ENCODE measurements at regions not wholly inside any gene's neighbourhood (a gene's known extent, or its start where the extent isn't known, plus 50 kb on each side); places are given as distances from the start of the nearest gene placed in this dataset.

DNA sequence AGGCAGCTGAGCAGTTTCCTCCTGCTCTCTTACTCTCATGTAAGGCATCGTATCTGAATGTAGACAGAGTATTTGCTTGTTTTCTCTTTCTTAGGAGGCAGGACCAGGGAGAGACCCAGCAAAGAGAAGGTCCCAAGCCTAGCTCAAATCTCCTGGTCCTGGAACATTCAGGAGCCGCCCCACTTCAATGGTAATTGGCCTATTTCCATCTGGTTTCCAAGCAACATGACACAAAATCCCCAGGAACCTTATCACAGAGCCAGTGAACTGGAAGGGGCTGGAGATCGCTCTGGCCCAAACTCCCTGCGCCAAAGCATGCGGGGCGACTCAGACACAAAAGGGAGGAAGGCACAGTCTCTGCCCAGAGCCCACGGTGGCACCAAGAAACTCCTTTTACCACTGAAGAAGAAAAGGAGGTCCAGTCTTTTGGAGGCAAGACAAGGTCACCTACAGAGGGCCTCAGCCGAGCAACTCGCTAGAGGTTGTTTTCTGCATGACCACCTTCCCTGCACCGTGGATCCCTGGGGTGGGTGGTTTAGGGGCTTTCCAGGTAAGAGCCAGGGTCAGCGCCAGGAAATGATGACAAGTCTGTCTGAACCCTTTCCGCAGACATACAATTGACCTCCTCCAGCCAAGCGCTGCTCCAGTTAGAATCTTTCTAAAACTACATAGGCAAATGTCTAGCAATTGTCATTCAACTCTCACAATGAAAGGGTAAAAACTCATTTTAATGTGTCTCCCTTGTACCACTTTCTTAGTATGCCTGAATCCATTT, 394.7 kb downstream of the SOX9 start:
- DNase-seq (ENCODE audit: low read depth in 1 of 2, low spot score in 1 of 2): no peak

DNA sequence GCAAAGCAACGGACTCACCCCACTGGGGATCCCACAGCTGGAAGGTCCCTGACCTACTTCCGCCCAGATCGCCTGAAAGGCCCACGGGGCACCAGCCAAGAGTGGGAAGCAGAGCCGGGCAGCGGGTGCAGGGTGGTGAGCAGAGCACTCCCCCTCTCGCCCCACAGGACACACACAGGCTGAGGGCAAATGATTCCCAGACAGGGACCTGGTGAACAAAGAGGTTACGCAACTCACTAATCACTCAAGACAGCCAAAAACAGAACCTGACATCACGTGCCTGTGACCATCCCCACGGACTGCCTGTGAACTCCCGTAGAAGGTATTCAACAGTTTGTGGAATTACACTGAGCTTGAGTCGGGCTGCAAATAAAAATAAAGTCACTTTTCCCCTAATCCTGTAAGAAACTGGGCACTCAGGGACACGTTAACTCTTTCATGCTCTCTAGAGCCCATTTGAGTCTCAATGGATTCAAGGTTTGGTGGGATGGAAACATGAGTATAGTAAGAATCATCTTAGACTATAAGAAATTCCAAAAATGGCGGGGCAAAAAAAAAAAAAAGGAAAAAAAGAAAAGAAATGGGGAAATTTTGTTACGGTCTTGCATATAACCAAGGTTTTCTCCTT, 396.1 kb downstream of the SOX9 start:
- no peak for DNase-seq (ENCODE audit: low read depth in 1 of 2, low spot score in 1 of 2)

DNA sequence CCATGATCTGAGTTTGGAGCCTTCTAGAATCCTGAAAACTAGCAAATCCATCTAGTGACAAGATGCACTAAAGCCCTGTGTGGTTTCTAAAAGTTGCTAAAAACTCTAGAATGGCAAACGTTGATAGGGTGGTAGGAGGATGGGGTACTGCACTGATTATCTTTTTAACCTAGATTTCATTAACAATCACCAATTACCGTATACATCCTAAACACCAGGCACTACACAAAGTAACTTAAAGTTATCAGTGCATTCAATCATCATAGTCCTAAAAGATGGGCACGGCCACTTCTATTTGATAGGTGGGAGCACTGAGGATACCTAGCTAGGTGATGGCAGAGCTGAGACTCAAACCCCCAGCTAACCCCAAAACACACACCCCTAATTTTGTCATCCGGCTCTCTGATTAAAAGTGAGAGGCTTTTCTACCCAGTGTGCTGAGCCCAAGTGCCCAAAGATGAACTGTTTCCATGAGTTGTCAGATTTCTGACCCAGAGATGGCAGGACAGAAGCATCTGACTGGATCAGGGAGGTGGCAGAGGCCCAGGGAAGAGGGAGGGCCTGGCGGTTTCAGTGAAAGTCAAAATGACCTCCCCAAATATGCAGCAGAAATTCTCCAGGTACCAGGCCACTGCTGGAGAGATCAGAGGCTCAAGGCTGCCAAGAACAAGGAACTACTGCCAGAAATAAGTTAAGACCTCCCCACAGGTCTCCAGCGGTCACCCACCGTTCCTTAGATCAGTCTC, 396.8 kb downstream of the SOX9 start:
- DNase-seq (ENCODE audit: low read depth in 1 of 2, low spot score in 1 of 2): no peak

DNA sequence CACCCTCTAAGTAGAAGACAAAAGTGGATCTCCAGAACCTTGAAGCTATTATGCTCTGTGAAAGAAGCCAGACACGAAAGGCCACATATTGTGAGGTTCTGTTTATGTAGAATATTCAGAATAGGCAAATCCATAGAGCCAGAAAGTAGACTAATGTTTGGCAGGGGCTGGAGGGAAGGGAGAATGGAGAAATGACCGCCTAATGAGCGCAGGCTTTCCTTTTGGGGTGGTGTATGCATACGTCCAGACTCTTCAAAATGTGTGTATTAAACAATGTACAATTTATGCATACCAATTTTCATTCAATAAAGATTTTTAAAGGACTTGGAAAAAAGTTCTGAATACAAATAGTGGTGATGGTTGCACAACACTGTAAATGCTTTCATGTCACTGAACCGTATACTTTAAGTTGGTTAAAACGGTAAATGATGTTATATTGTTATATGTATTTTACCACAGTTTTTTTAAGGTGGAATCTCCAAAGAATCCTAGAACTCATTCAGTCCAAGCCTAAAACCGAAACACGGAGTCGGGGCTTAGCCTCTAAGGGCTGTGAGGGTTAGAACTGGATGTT, 397.4 kb downstream of the SOX9 start:
- no peak for DNase-seq (ENCODE audit: low read depth in 1 of 2, low spot score in 1 of 2)

DNA sequence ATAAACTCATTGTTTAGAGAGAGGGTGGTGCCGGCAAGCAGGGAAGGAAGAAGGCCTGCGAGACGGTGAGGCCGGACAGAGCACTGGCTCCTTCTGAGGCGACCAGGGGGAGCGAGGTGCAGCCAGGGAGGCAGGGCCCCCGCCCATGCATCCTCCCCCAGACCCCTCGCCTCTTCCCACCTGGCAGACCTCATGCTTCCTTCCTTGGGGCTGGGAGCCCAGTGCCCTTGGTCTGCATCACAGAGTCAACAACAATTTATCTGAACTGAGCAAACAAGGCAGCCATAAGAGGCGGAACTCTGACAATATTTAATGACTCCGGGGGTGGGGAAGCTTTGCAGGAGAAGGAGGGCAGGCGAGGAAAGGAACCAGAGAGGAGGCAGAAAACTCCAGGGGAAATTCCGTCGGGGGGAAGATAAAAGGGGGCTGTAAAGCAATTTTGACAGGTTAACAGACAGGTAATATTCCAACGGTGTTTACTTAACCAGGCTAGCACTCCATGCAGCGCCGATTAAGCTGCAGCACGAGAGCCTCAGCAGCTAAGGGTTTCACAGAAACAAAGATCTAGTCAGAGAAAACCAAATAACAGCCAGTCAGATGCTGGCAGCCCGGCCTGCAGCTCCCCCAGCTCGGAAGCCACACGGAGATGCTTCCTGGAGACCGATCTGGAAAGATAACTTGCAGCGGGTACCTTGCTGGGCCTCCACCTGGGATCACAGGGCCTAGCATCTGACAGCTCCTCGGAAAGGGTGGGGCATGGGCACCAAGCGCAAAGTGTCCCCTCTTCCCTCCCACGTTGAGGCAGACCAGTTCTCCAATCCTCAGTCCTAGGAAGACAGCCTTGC, 398.2 kb downstream of the SOX9 start:
- DNase-seq (ENCODE audit: low read depth in 1 of 2, low spot score in 1 of 2): no peak

DNA sequence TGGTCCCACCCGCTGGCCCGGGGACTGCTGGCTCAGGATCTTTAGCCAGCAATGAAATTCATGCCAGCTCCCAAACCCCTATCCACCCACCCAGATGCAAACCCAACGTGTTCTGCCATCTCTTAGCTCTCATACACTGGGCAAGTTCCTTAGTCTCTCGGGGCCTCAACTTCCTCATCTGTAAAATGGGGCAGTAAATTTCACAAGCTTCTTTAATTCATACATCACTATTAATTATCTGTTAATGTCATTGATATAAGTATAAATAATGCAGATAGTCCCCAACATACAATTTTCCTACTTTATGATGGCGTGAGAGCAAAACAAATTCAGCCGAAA, 398.7 kb downstream of the SOX9 start:
- DNase-seq (ENCODE audit: low read depth in 1 of 2, low spot score in 1 of 2): no peak

DNA sequence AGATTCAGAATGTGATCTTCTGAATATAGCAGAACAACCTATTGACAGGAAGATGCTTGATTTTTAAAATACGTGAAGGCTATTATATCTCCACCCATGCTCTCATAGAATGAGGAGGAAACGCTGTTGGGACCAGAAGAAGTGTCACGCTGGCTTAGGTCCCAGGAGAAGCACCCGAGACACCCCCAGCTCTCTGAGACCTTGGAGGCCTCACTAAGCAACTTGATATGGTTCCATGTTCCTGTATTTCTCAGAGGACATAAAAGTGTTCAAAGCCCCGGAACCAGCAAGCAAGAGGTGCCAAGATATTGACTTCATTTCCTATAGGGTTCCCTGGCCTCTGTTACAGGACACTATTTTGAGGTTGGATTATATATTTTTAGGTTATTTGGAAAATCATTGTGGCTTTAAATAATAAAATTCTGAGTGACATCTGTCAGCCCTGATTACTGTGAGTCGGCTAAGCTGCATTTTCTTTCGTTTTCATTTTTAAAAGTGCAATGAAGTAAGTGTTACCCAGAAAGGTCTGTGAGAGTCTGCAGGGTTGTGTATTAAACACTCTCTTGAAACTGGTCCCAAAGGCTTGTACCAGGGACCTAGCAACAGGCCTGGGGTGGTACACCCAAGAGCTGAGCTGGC, 400.0 kb downstream of the SOX9 start:
- no peak for DNase-seq (ENCODE audit: low read depth in 1 of 2, low spot score in 1 of 2)

DNA sequence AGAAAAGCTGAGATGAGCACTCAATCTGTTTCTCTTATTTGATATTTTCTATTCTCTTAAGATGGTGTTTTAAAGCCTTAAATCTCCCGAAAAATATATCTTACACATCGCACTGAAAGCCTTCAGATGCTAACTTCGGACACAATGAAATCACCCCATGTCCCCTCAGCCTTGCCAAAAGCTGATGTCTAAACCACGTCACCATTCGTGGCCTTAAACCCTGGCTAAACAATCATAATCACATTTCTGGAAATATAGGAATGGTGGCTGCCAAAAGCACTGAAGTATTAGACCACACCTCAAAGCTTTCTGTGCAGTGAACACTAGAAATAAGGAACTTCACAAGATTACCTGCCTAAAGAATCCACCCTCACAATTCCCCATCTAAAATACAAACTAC, 402.7 kb downstream of the SOX9 start:
- no peak for DNase-seq (ENCODE audit: low read depth in 1 of 2, low spot score in 1 of 2)

DNA sequence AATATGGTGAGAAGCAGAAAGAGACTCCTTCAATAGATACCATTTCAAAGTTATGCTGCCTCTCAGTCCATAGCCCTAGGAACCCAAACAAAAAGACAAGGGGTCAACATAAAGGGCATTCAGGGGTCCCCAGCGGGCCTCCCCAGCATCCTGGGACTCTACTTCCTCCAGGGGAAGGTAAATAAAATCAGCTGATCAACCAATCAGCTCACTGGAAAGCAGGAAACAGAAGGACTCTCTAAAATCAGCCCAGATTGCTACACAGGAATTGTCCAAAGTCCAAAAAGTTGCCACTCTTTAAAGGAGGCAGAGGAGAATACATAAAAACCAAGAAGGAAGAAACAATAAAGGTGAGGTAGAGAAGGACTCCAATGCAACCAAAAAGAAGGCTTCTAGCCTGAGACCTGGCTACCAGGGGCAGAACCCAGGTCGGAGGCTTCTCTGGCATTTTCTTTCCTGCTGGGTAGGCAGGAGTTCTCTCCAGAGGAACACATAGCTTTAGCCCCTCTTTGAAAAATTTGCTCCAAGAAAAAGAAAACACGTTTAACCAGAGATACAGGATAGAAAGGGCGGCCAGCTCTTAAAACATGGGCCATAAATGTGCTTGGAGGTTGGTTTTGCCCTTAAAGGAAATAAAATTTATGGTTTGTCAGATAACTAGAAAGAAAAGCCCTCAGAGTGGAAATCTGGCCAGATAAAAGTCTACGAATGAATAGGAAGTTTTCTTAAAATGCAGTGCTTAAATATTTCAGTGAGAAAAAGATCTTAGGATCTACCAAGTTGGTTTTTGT, 404.6 kb downstream of the SOX9 start:
- DNase-seq (ENCODE audit: low read depth in 1 of 2, low spot score in 1 of 2): no peak

DNA sequence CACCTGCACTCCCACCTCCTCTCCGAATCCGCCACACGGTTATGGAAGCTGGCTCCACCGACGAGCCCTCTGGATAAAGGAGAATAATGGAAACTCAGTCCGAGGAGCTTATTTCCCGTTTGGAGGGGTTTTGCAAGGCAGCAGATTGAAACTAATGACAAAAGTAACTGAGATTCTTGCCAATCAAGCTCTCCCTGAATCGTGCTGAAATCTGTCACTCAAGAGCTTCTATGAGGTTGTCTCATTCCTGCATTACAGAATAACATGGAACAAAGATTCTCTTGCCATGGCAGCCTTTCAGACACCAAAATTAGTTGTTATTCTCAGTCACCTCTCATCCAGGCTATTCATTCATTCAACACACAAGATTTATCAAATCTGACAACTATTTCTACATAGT, 405.9 kb downstream of the SOX9 start:
- DNase-seq (ENCODE audit: low read depth in 1 of 2, low spot score in 1 of 2): no peak

DNA sequence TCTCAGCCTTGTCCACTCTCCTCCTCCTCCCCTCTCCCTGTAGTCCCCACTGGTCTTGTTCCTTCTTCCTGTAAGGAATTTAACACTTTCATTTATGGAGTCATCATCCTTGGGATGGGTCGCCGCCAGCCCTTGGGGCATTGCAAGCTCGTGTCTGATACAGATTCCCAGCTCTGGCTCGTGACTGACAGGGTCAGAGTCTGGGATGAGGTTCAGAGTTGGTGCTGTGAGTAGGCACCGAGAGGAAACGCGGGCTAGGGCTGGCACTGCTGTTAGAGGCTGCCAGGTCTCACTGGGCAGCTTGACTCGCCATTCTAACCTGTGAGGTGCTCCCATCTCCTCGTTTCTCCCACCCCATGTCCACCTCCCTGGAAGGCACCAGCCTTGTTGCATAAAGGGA, 407.0 kb downstream of the SOX9 start:
- DNase-seq (ENCODE audit: low read depth in 1 of 2, low spot score in 1 of 2): no peak

DNA sequence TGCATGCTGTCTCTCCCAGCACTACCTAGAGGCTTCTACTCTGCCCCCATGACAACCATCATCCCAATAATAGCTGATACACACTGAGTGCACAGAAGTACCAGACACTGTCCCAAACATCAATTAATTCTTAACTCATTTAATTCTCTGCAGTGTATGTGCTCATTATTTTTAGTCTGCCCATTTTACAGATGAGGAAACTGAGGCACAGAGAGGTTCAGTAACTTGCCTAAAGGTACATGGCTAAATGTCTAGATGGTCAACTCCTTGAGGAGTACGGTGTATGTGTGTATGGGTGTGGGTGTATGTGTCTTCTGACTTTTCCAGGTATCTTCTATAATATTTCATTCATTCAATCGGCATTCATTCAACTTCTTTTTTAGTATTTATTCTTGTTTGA, 407.9 kb downstream of the SOX9 start:
- no peak for DNase-seq (ENCODE audit: low read depth in 1 of 2, low spot score in 1 of 2)

DNA sequence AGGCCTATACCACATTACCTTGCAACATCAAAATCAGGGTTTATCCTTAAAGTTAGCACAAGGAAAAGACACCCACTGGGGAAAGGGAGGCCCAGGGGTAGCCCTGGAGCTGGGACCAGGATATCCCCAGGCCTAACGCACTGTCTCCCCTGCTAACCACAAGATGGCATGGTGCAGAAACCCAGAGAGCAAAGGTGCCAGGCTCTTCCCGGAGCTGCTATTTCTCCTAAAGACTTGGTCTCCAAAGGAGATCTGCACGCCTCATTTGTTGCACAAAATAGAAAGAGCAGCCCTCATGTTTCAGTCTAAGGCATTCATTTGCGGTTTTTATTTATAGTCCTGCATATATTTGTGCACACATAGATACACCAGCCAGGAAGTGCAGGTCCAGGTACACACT, 408.6 kb downstream of the SOX9 start:
- no peak for DNase-seq (ENCODE audit: low read depth in 1 of 2, low spot score in 1 of 2)

DNA sequence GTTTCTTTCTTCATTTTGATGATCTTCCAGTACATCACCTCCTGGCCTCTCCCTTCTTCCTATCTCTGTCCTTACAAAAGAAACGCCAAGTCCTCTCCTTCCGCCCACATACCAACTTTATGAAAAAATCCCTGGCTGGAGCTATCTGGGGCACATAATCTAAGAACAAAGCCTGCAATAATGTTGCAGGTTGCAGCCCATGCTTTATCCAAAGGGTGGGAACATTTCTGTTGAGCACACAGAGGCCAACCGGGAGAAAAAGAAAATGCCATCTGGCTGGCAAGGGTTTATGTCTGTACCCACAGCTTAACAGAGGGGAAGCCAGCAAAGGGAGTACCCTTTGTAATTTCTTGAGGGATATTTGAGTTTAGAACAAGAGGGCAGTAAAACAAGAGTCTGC, 409.6 kb downstream of the SOX9 start:
- no peak for DNase-seq (ENCODE audit: low read depth in 1 of 2, low spot score in 1 of 2)

DNA sequence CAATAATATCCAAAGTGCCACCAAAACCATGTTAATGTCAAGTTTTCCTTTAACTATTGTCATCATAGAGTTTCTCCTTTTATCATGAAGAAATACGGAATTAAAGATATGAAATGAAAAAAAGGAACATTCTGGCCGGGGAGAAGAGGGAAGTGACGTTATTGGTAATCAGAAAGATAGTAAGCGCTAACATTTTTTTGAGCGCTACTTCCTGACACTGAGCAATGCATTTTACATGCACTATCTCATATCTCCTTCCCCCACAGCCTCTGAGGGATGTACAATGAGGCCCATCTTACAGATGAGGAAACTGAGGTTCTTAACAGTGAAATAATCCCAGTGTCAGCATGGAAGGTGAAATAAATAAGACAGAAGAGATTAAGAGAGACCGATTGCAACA, 410.9 kb downstream of the SOX9 start:
- no peak for DNase-seq (ENCODE audit: low read depth in 1 of 2, low spot score in 1 of 2)

DNA sequence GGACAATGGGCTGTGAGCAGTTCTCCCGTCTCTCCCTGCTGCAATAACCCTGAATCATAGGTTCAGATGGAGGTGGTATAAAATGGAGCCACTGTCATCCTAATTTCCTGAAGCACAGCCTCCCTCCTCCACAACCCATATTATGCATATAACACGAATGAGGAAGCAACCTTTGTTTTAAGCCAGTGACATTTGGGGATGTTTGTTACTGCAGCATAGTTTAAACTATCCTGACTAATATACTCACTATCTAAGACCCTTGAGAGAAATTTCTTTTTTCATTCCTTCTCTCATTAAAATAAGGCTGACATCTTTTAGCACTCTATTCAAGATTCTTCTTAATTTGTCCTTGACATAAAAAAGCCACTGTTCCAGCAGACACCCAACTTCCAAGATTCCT, 413.4 kb downstream of the SOX9 start:
- no peak for DNase-seq (ENCODE audit: low read depth in 1 of 2, low spot score in 1 of 2)

DNA sequence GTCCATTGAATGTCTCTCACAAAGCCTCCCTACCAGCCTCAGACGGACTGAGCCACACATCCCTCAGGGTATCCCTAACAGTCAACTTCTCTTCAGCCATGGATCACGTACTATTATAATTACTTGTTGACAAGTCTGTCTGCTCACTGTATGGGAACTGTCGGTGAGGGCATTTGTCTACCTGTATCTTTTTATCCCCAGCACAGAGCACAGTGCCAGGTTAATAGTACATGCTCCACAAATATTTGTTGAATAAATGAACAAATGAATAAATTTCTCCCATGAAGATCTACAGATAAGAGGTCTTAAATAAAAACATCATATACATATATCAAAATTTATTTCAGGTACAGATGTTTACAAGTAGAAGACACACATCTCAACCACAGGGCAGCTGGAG, 414.0 kb downstream of the SOX9 start:
- DNase-seq (ENCODE audit: low read depth in 1 of 2, low spot score in 1 of 2): no peak

DNA sequence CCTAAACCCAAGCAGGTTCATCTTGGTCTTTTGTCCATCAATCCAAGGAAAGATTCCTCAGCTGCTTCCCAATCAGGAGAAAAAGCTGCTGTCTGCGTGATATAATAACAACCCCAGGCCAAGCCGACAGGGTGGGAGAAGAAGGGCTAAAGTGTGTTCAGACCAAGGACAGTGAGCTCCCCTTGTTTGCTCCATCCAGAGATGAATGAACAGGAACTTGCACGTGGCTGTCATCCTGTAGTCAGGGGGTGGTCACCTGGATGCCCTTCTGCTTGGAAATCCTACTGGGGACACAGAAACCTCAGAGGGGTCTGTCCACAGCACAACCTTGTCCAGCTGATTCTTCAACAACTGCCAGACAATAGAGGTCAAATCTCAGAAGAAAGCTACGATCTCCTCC, 414.5 kb downstream of the SOX9 start:
- DNase-seq (ENCODE audit: low read depth in 1 of 2, low spot score in 1 of 2): no peak

DNA sequence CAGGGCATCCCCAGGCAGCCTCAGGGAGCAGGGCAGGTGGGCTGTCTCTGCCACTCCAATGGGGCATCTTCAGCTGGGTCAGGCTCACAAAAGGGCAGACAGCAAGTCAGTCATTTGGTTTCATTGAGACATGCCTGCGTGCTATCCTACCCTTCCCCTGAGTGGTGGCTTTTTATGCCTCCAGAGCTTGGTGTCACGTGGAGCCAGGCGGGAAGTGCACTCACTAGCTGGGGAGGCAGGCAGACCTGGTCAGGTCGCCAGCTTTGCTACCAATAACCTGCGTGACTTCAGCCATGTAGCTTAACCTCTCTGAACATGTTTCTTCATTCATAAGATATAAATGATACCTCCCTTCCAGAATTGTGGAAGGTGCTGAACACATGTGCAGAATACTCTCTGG, 415.0 kb downstream of the SOX9 start:
- DNase-seq (ENCODE audit: low read depth in 1 of 2, low spot score in 1 of 2): no peak

DNA sequence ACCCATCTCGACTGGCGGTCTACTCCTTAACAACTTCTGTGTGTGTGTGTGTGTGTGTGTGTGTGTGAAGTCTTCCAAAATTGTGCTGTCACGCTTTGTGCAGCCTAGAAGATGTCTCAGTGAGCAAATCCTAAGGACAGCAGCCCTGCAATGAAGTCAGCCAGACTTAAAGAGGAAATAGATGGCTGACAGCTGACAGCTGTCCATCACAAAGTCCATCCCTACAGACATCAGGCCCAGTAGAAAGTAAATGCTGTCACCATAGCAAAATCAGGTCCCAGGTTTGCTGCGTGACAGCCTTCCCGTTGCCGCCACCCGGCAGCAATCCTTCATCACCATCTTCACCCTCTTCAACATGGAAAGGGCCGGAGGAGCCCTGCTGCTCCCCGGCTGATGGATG, 416.0 kb downstream of the SOX9 start:
- DNase-seq (ENCODE audit: low read depth in 1 of 2, low spot score in 1 of 2): no peak

Data from stimulated activated CD4-positive, alpha-beta T cell treated with anti-CD3 and anti-CD28 coated beads, Interleukin-15, amount 100 ng/mL, for 1 hour (primary cell).